ENCODE measurements at regions not wholly inside any gene's neighbourhood (a gene's known extent, or its start where the extent isn't known, plus 50 kb on each side); places are given as distances from the start of the nearest gene placed in this dataset.

- FAIRE-seq: no peak
- no peak for DNase-seq (ENCODE audit: low spot score in 2 of 2)
Observed at GRCh38 chr6:3560211-3560610, 103.4 kb upstream of the SLC22A23 start.

GRCh38 chr6:3559561-3559960 is 102.7 kb upstream of the SLC22A23 start:
- DNase-seq (ENCODE audit: low spot score in 2 of 2): no peak

DNA sequence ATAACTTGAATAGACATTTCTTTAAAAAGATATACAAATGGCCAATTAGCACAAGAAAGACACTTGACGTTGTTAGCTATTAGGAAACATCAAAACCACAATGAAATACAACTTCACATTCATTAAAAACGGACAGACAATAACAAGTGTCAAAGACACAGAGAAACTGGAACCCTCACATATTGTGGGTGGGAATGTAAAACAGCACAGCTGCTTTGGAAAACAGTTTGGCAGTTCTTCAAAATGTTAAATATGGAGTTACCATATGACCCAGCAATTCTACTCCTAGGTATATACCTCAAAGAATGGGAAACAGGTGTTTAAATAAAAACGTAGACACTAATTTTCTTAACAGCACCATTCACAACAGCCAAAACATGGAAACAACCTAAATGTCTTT is 100.5 kb upstream of the SLC22A23 start:
- no peak for DNase-seq (ENCODE audit: low spot score in 2 of 2)
- no peak for FAIRE-seq

More at GRCh38 chr6:3559561-3559960, 102.7 kb upstream of the SLC22A23 start:
- FAIRE-seq: no peak

DNA sequence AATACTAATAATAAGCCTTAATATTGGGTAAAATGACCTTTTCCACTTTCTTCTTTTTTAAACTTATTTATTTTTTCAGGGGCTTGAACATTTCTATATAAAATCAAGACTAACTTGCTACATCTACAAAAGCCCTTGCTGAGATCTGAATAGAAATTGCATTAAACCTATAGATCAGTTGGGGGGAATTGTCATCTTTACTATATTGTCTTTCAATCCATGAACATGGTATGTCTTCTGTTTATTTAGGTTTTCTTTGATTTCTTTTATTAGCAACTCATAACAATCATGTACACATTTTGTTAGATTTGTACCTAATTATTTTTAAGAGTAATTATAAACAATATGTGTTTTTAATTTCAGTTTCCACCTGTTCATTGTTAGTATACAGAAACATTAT is 96.4 kb upstream of the SLC22A23 start:
- no peak for DNase-seq (ENCODE audit: low spot score in 2 of 2)
- FAIRE-seq: no peak

DNA sequence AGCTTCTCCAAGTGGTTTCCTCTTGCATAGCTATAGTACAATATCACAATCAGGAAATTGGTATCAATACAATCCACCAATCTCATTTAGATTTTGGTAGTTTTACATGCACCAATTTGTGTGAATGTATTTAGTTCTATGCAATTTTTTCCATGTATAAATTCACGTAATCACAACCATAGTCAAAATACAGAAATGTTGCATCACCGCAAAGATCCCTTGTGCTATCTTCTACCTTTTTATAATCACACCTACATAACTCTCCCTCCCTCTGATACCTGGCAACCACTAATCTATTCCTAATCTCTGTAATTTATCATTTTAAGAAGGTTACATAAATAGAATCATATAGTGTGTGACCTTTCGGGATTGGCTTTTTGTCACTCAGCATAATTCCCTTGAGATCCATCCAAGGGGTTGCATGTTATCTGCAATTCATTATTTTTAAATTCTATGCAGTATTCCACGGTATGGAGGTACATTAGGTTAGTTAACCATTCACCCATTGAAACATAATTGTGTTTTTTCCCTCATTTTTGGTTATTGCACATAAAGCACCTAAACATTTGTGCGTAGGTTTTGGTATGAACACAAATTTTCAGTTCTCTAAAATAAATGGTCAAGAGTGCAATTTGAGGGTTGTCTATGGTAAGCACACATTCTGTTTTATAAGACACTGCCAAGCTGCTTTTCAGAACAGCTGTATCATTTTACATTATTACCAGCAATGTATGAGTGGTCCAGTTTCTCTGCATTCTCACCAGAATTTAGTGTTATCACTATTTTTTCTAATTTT is 95.1 kb upstream of the SLC22A23 start:
- DNase-seq (ENCODE audit: low spot score in 2 of 2): no peak
- FAIRE-seq: no peak

DNA sequence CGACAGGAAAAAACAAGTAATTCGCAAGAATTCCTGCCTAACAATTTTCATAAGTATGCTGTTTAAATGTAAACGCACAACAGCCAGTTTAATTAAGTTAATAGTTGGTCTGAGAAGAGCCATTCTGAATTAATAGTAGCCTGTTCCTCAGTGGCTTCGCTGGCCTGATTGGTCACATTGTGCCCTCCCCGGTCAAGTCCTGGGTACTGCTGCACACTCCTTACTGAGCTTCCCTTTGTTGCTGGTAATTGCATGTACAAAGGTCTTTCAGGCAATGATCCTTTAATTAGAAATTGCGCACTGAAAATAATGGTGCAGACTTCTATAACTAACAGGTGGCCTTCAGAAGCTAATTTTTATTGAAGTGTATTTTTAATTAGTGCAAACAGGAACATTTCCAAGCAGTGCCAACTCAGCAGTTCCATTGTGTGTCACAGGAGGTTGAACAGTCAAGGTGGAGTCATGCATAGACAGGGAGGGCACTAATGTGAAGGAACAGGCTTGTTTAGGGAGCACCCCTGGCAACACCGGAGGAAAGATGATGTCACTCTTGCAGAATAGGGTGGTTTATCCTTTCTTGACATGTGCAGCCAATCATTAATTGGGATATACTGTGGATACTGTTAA is 92.6 kb upstream of the SLC22A23 start:
- FAIRE-seq: no peak
- no peak for DNase-seq (ENCODE audit: low spot score in 2 of 2)

DNA sequence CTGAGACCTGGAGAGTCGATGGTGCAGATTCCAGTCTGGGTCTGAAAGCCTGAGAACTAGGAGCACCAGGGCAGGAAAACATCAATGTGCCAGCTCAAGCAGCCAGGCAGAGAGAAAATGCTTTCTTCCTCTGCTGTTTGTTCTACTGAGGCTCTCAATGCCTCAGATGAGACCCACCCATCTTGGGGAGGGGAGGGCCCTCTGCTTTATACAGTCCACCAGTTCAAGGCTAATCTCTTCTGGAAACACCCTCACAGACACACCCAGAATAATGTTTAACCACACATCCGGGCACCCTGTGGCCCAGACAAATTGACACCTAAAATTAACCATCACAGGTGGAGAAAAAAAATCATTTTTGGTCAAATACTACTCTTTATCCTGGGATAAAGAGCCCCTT is 89.3 kb upstream of the SLC22A23 start:
- no peak for FAIRE-seq

DNA sequence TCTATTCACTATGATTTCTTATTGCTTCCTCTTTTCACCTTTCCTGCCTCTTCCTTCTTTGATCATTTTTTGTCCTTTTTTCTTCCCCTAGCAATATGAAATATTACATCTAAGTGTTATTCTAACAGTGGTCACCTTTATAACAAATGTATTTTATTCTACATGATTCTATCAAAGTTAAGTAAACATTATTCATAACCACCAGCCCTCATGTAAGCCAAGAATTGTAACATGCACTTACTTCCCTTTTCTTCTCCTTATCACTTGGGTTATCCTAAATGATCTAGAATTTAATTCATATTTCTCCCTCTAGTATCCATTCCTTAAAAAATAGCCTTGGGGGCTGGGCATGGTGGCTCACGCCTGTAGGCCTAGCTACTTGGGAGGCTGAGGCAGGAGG is 88.3 kb upstream of the SLC22A23 start:
- no peak for DNase-seq (ENCODE audit: low spot score in 2 of 2)

More for the DNA sequence above, 89.3 kb upstream of the SLC22A23 start:
- no peak for DNase-seq (ENCODE audit: low spot score in 2 of 2)

DNA sequence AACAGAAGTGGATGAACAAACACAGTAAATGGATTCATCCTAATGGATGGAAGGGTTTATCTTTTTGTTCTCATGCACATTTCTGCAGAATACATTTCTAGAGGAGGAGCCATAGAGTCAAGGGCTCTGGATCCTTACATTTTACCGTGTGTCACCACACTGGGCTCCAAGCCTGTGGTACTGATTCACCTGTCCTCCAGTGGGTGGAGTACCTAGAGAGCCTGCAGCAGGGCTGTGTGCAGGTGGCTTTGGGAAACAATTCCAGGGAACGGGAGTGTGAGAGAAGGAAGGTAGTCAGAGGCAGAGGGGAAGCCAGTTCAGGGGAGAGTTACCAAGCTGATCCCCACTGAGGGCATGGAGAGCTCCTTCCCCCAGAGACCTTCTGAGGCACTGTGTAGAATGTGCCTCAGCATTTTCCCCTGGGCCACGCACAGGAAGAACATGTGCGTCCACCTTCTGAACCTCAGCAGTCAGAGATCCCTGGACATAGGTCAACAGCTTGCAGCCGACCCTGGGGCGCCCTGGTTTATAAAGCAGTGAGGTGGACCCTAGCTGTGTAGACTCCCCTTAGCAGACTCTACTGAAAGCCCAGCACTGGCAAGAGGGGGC is 85.3 kb upstream of the SLC22A23 start:
- DNase-seq (ENCODE audit: low spot score in 2 of 2): no peak
- no peak for FAIRE-seq

More for the DNA sequence above, 88.3 kb upstream of the SLC22A23 start:
- no peak for FAIRE-seq

DNA sequence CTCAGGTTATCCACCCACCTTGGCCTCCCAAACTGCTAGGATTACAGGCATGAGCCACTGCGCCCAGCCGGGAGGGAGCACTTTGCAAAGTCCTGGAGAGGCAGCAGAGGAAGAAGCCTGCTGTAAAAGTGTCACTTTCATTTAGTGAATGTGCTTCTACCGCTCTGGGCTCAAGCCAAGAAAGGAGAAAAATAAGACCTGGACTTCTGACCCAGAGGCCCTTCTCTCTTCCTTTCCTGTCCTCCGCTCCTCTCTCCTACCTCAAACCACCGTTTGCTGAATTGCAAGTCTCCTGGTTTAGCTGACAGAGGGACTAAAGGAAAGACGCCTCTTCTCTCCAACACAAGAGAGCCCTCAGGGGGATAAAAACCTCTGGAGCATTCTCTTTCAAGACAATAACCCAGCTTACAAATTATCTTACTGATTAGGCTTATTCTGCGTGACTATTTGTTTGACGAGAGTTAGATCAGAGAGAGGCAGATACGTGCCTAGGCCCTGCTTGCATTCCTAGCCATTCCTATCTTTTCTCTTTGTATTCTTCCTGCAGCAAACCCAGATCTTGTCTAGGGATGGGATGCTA is 84.2 kb upstream of the SLC22A23 start:
- DNase-seq (ENCODE audit: low spot score in 2 of 2) (no peak), FAIRE-seq (no peak)

DNA sequence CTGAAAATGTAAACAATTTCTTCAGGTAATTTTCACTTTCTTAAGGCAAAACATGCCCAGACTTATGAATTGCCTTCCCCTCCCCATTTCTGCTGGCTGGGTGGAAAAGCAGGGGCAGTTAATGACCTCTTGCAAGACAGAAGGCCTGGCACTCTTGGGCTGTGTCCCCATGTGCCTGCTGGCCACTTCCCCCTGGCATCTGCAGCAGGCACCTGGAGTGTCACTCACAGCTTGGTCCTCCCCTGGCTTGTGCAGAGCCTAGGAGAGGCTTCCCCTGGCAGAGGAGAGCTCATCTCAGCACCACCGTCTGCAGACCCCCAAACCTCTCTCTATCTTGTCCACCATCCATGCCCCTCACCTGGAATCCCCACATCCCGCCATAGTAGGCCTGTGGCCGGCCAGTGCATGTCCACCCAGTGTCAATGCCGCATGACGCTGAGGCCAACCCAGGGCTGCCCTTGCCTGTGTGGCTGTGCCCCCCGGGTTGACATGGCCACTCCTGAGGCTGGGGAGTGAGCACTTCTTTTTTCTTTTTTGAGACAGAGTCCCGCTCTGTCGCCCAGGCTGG is 83.5 kb upstream of the SLC22A23 start:
- FAIRE-seq (no peak), DNase-seq (ENCODE audit: low spot score in 2 of 2) (no peak)

DNA sequence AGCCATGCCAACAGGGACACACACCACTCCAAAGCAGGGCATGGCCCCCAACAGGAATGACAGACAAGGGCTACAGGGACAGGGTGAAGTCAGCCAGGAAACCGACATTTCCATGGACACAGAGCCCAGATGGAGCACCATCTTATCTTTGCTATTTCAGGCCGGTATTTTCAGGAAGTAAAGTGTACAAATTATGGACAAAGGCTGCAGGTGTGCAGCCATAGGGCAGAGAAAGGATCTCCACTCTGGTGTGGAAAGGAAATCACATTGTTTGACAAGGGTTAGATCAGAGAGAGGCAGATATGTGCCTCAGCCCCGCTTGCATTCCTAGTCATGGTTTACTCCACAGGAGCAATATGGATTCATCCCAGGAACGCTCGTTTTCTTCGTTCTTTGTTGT is 81.7 kb upstream of the SLC22A23 start:
- DNase-seq (ENCODE audit: low spot score in 2 of 2) (no peak), FAIRE-seq (no peak)

- DNase-seq (ENCODE audit: low spot score in 2 of 2) (no peak), FAIRE-seq (no peak)
Observed at GRCh38 chr6:3536901-3537300, 80.1 kb upstream of the SLC22A23 start.

GRCh38 chr6:3535776-3536435 is 79.1 kb upstream of the SLC22A23 start:
- DNase-seq (ENCODE audit: low spot score in 2 of 2) (no peak), FAIRE-seq (no peak)

- DNase-seq (ENCODE audit: low spot score in 2 of 2) (no peak), FAIRE-seq (no peak)
Observed at GRCh38 chr6:3535033-3535775, 78.4 kb upstream of the SLC22A23 start.

DNA sequence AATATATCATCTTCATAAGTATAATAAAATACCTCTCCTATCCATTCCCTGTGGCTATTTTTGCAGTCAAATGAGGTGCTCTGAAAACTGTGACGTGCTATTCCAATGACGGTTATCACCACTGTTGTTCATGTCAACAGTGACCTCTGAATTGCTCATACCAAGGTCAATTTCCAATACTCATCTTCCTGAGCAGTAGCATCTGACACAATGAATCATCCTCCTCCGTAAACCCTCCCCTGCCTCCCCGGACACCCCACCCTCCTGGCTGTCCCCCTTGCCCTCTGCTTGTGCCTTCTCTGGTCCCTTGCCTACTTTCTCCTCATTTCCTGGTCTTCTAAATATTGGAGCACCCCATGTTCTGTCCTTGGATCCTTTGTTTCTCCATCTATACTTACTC is 77.7 kb upstream of the SLC22A23 start:
- no peak for FAIRE-seq

GRCh38 chr6:3533981-3534380 is 77.1 kb upstream of the SLC22A23 start:
- DNase-seq (ENCODE audit: low spot score in 2 of 2) (no peak), FAIRE-seq (no peak)

More for the DNA sequence above, 77.7 kb upstream of the SLC22A23 start:
- DNase-seq (ENCODE audit: low spot score in 2 of 2): no peak

DNA sequence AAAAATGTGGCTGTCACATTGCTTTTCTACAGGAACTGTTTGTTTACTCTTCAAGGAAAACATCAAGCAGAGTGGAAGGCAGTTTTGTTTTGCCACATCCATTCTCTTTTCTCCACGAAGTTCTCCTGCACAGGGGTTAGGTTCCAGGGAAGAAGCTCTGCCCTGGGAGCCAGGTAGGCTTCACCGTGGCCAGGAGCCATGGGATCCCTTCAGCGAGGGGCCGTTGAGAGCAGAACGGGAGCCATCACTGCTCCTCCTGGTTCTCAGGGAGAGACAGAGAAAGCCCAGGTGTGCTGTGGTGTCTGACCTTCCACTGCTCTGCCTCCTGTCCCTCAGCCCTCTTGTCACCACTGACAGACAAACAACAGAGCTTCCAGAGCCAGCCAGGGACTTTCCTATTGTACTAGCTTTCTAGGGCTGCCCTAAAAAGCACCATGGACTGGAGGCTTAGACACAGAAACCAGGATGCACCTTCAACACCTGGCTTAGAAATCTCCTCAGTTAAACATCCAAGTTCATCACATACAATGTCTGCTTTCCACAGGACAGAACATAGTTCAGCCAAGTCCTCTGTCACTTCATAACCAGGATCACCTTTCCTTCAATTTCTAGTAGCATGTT is 75.6 kb upstream of the SLC22A23 start:
- FAIRE-seq (no peak), DNase-seq (ENCODE audit: low spot score in 2 of 2) (no peak)

- DNase-seq (ENCODE audit: low spot score in 2 of 2) (no peak), FAIRE-seq (no peak)
Observed at GRCh38 chr6:3531481-3531880, 74.6 kb upstream of the SLC22A23 start.

Measured in frontal cortex (tissue), 3 donors.